HG02884 (cell line): ENCODE measurements at regions not wholly inside any gene's neighbourhood (a gene's known extent, or its start where the extent isn't known, plus 50 kb on each side); places are given as distances from the start of the nearest gene placed in this dataset.

ENCODE experiments used
- ATAC-seq: cut with Tn5 transposase; IDR thresholded peaks from one replicate; pipeline ENCODE4 v1.9.1; 2021; ENCODE audit warnings: mild to moderate bottlenecking, moderate library complexity; ENCODE audit not compliant: unreplicated experiment

DNA sequence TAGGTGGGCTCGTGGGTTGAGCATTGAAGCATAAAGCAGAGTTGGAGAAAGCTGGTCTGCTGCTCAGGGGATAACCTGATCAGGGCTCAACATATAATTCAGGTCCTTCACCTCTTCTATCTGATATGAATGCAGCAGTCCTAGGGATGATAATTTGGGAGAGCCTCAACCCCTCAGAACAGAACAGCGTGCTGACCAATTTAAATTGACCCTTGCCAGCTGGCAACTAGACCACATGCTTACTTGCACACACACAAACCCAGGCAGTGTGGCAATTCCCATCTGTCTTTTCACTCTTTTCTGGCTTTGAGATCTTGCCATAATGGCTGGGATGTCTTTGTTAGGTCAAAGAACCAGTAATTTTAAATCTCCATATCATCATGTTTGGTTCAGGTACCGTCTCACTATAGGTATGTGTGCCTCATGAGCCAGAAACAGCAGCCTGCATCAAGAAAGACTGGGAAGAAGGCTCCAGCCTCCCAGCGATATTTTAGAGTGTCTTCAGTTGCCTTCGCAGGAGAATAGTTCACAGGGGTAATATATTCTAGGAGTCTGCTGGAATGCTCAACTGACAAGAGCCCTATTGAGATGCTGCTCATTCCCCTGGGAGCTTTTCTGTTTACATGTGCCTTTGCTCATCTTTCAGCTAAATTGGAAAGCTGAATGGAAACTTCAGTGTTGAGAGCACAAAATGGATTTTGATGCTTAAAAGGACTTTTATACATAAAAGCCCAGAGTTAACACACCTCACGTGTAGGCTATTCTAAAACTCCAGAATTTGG is 497.6 kb downstream of the RASEF start:
- ATAC-seq: no peak

DNA sequence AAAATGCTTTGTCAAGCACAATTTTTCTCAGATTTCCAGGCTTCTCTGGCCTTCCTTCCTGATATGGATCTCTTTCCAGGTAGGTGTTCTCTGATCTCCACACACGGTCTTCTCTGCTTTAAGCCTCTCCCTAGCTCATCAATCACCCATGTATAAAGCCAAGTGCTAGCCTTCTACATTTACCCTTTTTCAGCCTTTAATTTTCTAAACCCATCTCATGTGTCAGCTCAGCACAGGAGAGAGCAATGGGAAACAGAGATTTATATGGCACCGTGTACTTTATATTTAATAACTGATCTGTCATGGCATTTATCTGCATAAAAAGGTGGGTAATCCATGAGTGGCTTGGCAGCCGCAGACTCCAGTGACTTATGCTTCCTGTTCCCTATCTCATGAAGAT is 495.0 kb downstream of the RASEF start:
- ATAC-seq: no peak

DNA sequence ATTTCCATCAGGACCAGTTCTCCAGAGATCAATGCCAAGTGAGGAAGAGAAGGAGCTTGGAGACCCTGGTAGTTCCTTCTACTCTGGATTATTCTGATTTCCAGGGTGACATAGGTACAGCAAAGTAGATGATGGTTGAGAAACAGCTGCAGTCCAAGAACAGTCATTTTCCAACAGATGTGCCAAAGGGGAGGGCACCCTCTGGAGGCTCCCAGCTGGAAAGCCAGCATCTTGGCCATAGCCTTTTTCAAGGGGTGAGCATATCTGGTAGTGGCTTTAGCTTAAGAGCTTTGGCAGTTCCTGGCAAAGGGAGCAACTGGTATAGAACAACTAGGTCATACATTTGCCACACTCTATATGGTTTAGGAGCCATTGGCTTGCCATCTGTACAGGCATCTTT is 492.7 kb downstream of the RASEF start:
- no peak for ATAC-seq

DNA sequence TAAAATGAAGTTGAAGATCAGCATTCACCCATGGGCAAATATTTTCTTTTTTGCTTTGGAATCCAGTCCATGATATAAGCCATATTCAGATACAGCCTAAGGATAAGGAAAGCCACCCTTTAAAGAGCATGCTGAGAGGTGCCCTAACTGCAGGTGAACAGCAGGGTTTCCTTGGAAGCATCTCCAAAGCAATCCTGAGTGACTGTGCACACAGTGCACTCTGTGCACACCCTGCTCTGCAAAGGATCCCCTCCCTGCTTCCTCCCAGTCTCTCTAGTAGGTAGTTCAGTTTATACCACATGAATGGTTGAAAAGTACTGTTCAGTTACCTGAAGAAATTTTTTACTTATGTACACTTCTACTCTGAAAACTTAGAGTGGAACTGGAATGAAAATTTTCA is 491.4 kb downstream of the RASEF start:
- ATAC-seq: no peak

DNA sequence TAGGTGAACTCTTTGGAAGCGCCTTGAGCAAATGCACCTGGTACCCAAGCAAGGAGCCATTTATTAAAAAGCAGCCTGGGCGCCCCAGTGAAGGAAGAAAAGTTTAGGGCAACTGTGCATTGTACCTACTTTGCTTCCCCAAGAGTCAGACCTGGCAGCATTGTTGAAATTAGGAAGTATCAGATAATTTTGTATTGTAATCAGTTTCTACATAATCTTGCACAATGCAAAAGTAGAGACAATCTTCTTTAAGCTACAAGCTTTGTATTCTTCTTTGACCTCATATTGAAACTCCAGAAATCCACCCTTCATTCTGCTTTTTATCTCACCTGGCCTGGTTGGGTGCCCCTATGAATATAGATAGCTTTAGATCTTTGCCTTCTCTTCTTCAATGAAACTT is 490.8 kb downstream of the RASEF start:
- no peak for ATAC-seq

DNA sequence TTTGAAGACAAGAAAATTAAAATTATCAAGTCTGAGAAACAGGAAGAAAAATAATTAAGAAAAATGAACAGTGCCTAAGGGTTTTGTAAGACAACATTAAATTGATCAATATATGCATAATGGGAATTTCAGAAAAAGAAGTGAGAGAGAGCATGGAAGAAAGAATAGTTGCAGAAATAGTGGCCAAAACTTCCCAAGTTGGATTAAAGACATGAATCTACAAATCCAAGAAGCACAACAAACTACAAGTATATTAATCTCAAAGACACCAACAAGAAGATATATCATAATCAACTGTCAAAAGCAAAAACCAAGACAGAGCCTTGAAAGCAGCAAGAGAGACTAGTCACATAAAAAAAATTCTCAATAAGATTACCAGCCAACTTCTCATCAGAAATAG is 488.0 kb downstream of the RASEF start:
- no peak for ATAC-seq

DNA sequence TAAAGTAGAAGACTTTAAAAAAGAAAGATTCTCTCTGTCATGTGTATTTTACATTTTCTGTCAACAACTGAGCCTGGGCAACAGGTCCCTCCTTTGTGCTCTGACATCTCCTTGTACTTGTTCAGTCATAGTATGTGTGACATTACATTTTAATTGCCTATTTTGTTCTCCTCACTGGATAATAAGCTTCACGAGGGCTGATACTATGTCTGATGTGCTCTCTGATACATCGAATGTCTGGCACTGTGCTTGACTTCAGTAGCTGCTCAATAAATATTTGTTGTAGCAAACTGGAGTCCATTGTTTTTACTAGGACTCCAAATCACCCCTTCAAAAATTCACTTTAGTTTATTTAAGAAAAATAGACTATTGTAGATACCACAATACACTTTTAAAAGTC is 482.0 kb downstream of the RASEF start:
- ATAC-seq: no peak

DNA sequence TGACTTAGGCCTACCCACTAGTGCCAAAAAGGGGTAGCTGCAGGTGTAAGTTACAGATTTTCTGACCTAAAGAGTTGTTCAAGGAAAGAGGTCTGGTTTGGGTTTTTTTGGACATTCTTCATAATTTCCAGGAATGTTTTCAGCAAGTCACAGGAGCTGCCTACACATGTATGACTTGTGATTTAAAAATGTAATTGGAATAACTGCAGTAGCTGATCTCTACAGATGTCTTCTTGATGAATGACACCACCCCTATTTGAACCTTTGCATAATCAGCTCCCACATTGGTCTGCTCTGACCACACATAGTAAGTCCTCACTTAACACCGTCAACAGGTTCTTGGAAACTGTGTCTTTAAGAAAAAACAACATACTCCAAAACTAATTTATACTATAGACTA is 481.4 kb downstream of the RASEF start:
- no peak for ATAC-seq

DNA sequence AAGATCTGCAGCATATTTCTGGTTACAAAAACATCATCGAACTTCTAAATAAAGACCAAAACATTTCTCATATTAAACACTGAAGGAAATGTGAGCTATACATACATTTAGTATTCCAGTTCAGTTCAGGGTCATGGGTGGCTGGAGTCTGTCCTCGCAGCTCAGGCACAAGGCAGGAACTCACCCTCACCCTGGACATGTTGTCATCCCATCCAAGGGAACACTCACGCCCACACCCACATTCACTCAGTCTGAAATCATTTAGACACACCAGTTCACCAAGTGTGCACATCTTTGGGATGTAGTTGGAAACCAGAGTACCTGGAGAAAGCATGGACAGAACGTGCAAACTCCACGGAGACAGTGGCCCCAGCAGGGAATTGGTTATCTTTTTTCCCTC is 481.0 kb downstream of the RASEF start:
- no peak for ATAC-seq

DNA sequence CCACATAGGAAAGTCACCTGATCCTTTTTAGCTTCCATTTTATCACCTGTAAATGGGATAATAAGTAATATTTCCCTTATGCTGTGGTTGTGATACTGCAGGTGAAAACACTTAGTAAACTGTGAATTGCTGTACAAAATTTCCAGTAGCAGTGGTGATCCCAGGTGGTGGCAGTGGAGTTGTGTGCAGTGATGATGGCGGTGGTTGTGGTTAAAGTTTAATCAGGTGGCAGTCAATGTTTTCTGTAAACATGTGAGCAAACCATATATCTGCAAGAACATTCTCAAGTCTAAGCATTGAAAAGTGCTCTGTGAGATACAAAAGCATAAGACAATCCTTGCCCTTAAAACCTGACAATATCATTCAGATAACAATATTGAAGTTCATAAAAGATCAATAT is 480.2 kb downstream of the RASEF start:
- no peak for ATAC-seq

DNA sequence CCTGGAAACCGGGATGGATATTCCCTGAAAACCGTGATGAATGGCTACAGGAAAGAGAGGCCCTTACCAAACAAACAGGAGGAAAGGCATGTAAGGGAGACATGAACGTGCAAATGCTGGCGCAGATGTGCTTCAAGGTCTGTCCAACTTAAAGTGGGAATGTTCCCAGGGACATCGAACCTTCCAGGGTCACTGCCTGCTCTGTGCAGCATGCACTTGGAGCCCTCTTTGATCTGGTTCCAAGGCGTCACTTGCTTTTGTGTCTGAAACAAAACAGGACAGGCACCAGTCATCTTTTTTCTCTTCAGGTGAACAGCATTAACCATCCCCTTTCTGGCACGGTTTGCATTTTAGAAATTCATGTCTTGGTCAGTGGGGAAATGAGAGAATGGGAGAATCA is 479.4 kb downstream of the RASEF start:
- ATAC-seq: no peak

DNA sequence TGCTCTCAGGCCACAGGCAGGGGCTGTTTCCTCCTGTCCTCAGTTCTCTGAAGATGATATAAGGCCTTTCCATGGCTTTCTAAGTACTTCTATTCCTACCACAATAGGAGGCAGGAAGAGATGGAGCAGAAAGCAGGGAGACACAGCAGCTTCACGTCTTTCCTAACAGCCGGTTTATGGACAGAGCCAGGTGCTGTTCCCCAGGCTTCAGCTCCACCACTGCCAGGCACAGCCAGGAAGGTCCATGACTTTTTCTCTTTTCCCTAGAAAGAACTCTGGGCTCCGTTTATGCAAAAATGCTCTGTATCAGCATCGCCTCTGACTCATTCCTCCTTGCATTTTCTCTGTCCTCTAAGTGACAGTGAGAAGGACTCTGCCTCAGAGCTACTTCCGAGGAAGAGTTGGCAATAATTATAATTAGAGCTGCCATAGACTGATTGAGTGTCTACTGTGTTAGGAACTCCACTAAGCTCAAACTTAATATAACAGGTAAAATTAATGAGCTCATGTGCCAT is 478.5 kb downstream of the RASEF start:
- ATAC-seq: no peak

DNA sequence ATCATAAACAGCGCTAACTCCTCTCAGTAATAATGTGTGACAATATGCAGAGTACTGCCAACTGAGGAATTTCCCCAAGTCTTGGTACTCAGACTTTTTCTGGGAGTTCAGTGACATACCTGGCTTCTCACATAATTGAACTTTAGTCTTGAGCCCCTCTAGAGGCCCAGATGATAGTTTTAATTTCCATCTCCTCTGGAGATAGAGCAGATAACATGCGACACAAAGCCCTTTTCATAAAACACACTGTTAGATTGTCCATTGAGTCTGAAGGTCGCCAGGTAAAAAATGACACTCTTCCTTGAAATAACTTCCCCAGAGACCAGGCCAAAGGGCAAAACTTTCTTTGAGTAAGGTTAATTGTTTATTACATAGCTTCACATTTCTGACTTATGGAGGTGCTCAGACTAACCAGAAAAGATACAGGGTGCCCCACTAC is 476.0 kb downstream of the RASEF start:
- ATAC-seq: no peak

DNA sequence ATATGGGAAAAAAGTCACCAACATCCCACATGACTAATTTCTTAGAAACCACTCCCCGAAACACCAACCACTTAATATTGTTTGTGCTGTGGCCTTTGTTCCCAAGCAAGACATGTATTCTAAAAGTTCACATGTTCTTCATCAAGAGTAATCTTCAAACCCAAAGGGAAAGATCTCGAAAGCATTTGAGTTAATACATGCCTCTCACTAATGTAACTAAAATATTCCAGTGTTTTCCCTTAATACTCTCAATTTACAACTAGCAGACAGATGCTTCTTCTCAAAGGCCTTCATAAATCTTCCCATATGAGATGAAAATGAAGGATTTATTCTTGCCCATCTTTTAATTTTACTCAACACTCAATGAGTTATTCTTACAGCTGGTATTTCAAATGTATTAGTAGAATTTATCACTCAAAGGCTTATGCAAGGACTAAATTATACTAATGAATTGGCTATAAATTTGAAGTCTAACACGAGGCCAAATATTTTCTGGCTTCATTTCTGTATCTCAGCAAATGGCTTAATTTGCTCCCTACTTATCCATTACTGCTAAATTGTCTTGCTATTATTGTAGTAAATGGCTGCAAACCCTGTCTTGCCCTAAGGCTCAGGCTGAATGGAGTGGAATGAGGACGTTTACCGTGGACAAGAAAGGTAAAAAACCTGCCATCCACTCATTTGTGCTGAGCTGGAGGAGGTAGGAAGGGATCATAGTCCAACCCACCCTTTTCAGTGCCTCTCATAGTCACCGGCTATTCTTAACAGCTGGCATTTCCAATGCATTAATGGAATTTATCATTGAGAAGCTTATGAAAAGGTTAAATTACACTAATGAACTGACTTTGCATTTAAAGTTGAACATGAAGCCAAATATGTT is 474.4 kb downstream of the RASEF start:
- ATAC-seq: no peak

DNA sequence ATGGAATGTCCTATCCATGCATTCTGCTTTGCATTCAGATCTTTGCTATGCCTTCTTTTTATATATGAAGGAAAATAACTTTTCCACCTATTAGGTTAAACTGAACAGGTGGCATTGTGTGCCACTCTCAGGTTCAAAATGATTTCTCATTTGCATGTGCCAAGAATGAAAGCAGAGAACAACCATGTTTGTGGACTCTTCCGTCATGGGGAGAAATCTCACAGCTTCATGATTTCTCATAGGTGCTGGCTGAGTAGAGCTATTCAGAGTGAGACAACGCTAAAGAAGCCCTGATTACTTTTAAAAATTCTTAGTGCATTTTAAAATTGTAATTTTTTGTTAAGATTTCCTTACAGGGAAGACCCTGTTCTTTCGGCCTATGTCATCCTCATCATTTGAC is 472.1 kb downstream of the RASEF start:
- no peak for ATAC-seq

DNA sequence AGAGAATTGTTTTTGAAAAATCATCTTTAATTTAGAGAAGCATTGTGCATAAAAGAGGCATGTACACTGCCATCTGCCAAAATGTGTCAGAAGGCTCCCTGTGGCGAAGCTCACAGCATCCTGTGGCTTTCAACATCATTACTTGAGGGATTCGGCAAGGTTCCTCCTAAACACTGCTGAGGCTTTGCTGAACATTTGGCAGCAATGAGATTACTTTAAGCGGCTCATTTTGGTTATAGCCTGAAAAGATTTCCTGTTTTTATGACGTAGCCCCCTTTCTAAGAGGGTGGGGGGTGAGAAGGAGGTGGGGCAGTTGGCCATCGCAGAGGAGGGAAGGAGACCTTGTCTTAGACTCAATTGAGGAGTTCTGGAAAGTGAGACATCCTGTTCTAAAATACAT is 469.4 kb downstream of the RASEF start:
- ATAC-seq: no peak

DNA sequence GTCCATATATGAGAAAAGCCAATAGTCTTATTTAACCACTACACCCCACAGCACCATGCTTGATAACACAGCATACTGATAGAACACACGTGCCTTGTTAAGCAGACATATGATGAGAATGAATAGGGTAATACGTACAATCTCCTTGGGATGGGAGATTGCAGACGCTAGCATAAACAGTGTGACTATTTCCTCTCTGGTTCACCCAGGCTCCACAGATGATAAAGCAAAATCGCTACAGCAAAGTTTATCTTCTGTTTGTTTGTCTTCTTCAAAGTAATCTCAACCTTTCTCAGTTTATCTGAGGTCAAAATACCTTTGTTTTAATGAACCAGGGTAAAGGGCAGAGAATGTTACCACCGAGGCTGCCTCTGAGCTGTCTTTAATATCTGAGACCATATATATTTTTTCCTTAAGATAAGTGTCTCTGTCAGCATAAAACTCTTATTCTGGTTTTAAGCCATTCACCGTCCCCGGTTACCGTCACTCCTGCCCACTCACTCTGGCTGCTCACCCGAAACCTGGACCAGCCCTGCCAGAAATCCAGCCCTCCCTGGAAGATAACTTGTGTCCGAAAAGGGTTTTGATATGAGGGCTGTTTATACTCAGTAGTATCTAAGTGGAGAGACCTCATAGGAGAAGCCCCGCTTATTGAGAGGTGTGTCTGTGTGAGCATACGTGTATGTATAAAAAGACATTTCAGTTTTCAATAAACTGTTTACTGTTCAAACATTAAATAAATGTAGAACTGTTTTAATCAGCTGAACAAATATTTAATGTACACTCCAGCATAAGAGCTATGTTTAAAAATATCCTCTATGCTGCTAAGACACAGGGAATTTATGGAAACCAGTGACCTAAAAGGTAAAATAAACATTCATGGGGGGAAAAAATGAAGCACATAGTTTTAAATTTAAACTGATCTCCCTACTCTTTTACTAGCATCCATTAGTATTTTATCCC is 465.4 kb downstream of the RASEF start:
- no peak for ATAC-seq

DNA sequence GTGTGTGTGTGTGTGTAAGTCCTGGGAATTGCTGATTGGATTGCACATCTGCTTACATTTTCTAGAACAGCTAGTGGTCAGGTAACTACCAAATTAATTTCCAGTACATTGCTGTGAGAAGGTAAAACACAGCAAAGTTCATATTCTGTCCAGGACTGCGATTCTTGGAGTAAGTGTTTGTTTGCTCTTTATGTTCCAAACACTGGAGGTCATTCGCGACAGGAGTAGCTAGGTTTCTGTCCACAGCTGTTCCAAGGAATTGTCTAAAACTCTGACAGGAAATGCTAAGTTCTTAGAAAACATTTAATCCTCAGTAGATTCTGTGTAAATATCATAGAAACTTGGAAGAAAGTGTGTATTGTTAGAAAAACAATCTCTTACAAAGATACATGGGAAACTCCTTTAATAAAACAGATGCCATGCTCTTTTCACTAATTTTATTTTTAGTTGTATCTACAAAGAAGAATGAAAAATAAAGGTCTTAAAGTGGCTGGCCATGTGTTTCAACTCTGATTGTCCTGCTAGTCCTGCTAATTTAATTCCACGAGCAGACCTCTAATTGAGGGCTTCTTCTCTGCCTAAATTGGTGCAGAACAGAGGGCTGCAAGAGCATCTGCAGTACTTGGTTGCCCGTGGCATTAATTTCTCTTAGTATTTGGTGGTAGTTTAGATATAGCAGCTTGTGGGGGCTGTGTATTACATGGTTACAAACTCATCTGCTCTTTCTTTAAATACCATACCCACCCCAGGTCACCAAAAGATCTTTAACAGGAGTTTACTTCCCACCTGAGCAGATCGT is 464.5 kb downstream of the RASEF start:
- no peak for ATAC-seq

DNA sequence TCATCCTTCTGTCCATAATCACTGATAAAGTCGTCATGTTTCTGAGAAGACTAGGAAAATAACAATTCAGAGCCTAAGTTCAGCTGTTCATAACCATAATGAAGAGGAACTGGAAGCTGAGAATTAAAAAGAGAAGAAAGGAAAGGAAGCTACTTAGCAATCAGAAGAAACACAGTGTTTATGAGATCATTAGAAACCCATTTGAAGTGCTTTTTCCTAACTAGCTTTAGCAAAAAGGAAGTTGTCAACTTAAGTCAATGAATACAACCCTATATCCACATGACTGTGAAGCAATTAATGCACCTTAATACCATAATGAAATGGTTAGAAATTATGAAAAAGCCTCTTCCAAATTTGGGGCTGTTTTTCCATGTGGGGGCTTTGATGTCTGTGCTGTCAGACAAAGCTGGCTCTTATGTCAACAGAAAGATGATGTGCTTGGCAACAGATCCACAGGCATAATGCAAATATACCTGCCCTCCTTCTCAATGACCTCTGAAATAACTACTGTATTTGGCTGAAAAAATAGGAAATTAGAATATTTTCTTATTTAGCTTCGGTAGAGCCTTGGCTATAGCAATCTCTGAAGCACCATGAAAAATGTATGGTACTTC is 463.5 kb downstream of the RASEF start:
- no peak for ATAC-seq
